SKM-1 (cell line): ENCODE measurements at regions not wholly inside any gene's neighbourhood (a gene's known extent, or its start where the extent isn't known, plus 50 kb on each side); places are given as distances from the start of the nearest gene placed in this dataset.
A peak's percentile ranks its signal among the peaks of the same experiment; 100 is the strongest.
"Not testable (repeated sequence)": the region's sequence is repeated elsewhere in the genome, so short reads cannot be mapped to it uniquely, and the experiment has no call there.

ENCODE experiments used
- DNase-seq: peaks from one replicate; lab custom pipeline; 2025; ENCODE audit not compliant: unreplicated experiment; lab: John Stamatoyannopoulos, UW

DNA sequence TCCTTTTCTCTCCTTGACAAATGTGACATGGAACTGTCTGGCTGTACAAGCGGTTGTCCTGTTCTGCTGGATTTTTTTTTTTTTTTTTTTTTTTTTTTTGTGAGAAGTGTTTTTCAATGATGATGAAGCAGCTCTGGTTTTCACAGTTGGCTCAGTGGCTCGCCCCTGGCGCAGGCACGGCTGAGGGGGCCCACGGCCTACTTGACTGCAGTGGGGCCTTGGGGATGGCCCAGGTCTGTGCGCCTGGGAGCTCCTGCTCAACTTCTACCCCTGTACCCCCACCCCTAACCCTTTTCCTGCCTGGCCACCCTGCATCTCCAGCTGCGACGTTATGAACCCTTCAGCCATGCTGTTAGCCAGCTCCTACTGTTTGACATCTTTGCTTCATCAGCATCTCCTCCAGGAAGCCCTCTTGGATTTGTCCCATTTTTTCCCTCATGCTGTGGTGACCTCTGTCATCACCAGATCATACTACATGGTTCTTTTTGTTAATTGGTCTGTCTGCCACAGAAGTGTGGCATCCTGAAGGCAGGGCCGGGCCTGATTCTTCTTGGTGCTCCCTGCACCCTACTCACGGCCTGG, 167.9 kb downstream of the INHBB start:
- no peak for DNase-seq

DNA sequence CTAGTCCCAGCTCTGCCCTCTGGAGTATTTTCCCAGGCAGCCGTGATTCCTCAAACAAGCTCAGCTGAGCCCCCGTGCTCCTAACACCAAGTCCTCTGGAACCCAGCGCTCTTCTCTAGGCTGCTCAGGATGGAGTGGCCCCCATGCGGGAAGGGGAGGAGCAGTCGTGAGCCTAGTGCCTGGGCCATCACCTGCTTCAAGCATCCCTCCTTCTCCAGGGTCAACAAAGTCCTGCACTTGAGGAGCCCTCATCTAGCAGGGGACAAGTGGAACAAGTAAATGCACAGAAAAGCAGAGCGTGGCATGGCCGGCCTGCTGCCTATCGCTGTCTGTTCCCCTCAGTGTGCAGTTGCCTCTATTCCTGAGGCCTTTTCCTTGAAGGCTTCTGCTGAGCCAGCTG, 168.6 kb downstream of the INHBB start:
- no peak for DNase-seq

DNA sequence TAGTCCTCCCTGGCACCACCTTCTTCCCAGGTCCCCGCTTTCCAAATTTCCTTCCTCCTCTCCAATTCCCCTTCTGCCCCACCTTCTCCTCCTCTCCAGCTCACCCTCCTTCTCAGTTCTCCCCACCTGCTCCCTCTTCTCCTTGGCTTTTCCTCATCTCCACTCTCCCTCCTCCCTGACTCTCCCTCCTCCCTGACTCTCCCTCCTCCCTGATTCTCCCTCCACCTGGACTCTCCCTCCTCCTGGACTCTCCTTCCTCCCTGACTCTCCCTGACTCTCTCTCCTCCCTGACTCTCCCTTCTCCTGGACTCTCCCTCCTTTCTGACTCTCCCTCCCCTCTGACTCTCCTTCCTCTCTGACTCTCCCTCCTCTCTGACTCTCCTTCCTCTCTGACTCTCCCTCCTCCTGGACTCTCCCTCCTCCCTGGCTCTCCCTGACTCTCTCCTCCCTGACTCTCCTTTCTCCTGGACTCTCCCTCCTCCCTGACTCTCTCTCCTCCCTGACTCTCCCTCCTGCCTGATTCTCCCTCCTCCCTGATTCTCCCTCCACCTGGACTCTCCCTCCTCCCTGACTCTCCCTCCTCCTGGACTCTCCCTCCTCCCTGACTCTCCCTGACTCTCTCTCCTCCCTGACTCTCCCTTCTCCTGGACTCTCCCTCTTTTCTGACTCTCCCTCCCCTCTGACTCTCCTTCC, 169.3 kb downstream of the INHBB start:
- not testable (repeated sequence) for DNase-seq

DNA sequence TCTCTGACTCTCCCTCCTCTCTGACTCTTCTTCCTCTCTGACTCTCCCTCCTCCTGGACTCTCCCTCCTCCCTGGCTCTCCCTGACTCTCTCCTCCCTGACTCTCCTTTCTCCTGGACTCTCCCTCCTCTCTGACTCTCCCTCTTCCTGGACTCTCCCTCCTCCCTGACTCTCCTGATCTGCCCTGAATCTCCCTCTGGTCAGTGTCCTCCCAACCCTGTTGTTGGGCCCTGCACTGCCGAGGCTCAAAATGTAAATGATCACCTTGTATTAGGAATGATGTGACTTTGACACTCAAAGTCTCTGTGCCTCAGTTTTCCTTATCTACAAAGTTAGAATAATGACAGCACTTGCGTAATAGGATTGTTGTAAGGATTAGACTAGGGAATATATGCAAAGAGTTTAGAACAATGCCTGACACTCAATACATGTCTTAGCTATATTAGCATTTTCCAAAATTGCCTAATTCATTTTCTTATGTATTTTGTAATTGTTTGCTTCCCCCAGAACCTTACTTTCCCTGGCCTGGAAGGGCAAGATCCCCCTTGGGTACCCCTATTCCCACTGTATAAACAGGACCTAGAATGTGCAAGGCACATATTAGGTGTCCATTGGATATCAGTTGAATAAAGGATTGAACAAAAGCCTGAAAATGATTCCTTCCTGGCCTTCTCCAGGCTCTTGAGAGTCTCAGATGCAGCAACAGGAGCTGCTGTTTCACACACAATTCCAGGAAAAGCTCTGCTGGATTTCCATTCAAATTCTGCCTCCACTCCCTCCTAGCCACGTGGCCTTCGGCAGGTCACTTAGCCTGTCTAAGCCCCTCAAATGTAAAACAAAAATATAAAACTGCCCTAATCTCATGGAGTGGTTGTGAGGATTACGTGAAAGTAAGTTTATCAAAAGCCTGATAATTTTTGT, 170.1 kb downstream of the INHBB start:
- no peak for DNase-seq

DNA sequence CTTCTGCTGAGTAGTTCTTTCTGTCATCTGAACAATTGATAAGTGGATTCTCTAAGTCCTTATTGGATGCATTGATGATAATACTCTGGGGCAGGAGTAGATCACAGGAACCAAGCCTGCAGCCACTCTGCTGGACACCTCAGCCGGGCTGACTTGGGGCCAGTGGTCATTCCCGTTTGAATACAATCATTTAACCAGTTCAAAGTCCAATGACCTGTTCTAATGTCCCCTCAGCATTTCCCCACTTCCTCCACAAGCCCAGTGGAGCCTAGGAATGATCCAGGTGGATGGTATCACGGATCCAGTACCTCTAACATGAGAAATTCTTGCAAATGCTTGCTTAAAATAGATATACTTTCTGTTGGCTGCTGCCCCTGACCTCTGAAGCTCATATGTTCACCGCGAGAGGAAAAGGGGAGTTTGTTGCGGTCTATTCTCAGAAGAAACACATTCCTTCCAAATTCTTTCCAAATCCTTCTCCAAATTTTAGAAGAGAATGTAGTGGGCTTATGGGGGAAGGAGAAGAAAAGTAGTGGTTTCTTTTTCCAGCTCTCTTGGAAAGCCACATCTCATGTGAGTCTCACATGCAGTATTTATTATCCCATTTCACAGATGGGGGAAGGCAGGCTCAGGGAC, 170.9 kb downstream of the INHBB start:
- DNase-seq, result no peak

DNA sequence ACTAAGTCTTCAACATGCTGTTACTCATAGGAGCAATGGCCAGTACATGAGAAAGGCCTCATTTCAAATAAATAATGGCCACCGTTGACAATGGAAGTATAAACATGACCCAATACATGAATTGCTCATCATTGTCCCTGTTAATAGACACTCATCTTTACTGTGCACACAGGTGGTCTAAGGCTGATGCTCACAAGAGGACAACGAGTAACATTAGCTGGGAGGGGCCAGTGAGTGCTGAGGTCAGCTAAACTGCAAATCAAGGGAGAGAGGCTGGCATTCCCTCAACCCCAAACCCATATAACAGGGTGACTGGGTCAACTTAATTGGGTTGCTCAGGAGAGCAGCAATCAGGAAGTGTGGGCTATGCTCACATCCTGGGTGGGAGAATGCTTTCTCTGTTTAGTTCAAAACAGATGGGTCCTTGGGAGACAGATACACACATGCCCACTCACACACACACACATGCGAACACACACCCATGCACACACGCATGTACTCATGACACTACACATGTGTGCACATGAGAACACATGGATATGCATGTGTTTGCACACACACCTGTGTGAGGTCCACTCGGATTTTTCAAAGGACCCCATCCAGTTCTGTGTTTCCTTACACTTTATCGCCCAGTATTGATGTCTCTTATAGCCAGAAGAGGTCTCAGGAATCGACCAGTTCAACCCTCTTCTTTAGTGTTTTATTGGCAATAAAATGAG, 172.0 kb downstream of the INHBB start:
- DNase-seq, result no peak

DNA sequence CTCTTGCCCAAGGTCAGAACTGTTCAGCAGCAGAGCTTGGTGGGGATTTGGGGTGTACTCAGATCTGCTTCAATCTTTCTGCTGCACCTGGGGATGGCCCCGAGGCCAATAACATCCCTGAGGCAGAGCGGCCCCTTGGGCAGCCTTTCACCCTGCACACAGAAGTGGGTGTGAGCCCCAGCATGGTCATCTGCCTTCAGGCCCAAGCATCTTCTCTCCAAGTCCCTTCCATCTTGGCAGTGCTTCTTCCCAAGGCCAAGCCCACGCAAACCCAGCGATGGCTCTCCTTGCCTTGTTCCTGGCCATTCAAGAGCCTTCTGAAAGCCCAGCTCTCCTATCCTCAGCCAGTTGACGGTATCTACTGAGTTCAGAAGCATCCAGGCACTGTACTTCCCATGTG, 172.9 kb downstream of the INHBB start:
- no peak for DNase-seq

DNA sequence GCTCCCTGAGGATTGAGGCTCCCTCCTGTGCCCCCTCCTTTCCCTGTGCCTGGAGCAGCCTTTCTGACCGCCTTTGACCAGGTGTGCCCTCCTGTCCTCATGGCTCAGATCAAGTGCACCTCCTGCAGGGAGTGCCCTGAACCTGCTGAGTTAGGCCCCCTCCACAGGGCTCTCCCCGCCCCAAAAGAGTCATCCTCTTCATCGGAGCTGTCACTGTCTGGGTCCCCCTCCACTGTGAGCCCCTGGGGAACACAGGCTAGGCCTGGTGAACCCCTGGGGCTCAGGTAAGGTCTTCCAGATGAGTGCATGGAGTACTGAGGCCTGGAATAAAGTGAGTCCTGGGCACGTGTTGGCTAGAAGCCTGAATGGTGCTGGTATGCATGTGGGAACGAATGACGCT, 173.5 kb downstream of the INHBB start:
- DNase-seq, result no peak

DNA sequence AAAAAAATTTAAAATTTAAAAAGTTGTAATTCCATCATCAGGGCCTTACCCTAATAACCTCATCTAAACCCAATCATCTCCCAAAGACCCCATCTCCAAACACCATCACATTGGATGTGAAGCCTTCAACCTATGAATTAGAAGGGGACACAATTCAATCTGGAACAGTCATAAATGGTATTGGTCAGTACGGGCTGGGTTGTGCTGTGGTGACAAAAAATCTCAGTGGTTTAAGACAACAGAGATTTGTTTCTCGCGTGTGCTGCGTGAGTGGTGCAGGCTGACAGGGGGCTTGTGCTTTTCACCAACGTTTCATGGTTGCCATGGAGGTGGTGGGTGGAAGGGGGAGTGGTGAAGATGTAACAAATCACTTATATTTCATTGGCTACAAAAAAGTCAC, 174.5 kb downstream of the INHBB start:
- DNase-seq, result no peak

DNA sequence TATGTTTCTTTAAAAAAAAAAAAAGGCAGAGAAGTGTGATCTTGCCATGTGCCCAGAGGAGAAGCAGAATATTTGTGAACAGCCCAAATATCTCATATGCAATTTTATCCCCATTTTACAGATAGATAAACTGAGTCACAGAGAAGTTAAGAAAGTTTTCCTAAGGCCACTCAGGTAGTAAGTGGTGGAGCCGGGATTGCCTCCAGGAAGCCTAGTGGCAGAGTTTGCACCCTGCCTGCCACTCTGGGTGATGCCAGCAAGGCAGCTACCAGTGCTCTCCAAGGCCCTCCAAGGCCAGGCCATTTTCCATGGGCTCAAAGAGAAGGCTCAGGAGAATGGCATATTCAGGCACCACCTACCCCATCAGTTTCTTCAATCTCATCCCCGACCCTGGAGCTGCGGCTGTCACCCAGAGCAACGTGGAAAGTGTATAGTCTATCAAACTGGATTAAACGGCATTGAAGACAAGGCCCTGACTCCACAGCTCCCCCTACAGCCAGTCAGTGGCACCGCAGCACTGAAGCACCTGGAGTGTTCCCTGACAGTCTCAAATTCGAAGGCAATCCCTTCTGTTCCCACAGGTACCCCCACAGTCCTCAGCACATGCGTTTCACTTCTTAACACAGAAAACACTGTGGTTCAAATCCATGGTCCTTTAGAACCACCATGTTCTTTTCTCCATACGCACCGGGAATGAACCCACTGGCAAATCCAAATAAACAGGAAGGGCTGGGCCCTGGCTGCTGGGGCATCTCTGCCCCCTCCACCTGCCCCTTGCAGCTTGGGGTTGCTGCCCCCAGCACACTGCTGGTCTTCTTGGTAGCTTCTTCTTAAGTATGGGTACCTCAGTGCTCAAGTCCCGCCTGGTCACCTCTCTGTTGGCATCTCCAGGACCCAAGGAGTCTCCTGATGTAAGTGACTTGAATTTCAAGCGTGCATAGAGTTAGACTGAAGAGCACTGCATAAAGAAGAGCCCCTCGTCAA, 175.3 kb downstream of the INHBB start:
- peak; percentile 3 for DNase-seq

DNA sequence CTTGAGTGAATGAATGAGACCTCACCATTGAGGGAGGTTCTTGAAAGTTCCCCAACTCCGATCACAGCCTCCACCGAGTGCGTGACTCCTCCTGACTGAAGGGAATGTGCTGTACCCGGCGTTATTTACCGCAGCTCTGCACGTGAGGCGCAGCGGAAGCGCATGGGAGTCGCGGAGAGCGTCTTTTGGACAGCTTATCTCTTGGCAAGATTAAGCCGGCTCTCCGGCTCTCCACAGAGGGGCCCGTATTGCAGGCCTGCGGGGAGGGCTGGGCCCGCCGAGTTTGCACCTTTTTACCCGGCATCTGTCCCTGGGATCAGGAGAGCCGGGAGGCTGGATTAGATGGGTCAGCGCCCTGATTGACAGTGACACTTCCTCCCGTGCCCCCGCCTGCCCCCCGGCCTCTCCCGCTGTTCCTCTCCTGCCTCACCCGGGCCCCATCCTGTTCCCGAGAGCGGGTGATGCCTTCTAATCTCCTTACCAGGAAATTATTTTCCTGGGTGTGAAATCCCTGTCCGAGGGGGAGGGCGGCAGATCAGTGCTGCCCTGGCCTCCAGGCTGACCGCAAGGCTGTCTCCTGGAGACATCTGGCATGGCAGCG, 176.3 kb downstream of the INHBB start:
- no peak for DNase-seq

DNA sequence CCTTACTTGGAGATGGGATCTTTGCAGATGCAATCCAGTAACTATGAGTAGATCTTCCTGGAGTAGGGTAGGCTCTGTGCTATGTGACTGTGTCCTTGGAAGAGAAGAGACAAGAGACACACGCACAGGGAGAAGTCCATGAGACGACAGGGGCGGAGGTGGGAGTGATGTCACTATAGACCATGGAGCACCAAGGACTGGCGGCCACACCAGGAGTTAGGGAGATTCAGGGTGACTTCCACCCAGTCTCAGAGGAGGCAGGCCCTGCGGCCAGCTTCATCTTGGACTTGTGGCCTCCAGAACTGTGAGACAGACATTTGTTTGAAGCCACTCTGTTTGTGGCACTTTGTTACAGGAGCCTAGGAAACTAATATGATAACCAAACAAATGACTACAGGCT, 177.8 kb downstream of the INHBB start:
- DNase-seq, result no peak

DNA sequence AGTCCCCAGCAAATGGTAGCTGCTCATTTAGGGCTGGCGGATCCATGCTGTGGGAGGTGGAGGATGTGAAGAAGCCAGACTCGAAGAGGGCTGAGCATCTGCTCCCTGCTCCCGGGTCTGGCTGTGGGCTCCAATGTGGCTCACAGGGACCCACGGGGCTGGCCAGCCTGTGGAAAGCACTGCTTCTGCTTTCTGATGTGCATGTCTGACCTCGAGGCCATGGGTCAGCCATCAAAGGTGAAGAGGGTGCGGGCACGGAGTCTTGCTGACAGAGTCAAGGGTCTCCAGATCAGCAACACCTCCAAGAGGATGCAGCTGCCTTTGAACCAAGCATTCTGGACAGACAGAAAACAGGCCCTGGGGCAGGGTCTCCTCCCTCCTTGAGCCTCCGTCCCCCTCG, 178.2 kb downstream of the INHBB start:
- DNase-seq, result no peak

DNA sequence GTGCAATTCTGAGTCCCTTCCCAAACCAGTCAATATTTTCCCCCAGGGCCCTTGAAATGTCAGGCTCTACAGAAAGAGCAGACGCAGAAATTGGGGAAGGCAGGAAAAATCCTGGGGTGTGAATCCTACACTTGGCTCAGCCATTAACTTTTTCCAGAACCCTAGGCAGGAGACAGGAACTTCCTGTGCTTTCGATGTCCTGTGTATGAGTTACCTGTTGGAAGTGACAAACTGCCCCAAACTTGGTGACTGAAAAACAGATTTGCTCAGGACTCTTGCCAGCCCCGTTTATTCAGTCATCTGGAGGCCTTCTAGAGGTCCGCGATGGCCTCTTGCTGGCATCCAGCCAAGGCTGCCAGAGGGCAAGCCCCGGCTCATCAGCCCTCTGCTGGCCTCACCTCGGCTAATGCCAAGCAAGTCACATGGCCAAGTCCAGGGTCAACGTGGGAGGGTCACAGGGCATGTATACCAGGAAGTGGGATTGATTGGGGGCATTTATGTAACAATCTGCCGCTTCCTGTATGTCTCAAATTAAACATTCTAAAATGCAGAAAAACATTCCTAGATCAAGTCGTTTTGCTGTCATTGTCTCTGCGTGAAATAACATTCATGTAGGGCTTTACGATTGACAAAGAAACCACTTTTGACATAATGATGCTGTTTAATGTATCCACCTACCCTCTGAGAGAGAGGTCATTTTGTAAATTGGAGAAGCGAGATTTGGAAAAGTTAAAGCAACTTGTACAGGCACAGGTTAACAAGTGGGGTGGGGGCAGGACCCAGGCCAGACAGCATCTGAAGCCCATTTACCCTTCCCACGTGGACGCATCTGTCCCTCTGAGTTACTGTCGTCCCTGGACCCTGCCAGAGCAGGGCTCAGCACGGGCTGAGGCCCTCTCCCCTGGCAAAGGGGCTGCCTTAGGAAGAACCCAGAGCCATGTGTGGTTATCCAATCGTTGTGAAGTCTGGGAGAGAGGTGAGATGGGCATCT, 179.4 kb downstream of the INHBB start:
- DNase-seq, result no peak

DNA sequence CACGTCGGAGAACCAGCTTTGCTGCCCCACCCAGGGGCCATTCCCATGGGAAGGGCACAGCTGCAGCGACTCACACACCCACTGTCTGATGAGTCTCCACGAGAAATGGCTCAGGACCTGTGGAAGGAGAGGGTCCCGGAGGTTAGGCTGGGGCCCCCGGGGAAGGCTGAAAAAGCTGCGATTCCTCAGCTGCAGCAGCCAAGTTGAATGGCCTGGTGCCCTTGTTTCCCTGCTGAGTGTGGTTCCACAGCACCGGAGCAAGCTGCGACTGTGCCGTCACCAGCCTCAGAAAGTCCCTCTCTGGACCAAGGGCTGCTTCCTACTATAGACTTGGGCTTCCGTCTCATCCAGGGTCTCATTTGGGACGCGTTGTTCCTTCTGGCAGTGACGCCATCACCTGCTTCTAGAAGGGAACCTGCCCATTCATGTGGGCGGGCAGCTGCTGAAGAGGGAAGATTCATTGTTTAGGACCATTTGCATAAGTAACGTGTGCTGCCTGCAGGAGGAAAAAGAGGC, 180.2 kb downstream of the INHBB start:
- DNase-seq, result no peak

DNA sequence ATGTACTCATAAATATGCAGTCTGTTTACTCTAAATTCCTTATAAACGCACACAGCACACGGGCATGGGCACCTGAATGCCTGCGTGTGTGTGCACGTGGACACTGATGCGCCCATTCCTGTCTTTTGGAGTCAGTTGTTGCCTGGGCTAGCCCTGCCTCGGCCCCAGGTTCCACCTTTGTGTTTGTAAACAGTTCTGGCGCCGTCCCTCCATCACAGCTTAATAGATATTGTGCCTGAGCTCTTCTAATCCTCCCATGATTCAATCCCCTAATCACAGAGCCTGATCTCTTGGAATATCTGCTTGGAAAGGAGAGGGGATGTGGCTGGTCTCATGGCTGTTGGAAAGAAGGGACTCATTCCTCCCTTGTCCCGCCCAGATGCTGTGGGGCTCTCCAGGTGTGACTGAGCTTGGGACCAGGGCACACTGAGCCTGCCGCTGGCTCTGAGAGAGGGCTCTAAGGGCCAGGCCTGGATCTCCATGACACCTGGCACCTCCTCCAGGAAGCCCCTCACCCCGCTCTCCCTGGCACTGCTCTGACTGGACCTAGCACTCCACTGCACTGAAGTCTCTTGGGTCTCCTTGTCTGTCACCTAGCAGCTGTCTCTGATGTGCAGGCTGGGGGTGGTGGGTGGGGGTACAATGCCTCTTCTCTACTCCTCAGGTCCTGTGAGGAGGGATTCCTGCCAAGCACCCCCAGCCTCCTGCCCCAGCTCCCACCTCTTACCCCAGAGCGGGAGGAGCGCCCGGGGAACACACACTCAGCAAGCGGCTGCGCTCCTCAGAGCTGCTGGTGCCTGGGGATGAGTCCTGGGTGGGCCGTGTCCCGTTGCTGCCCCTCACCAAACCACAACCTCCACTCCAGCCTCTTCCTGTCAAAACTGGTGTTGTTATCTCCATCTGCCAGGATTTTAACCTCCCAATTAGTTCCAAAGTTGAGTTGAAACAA, 181.3 kb downstream of the INHBB start:
- DNase-seq, result no peak
